ENCODE measurements at regions not wholly inside any gene's neighbourhood (a gene's known extent, or its start where the extent isn't known, plus 50 kb on each side); places are given as distances from the start of the nearest gene placed in this dataset.

- TF ChIP-seq, protein P1, sequence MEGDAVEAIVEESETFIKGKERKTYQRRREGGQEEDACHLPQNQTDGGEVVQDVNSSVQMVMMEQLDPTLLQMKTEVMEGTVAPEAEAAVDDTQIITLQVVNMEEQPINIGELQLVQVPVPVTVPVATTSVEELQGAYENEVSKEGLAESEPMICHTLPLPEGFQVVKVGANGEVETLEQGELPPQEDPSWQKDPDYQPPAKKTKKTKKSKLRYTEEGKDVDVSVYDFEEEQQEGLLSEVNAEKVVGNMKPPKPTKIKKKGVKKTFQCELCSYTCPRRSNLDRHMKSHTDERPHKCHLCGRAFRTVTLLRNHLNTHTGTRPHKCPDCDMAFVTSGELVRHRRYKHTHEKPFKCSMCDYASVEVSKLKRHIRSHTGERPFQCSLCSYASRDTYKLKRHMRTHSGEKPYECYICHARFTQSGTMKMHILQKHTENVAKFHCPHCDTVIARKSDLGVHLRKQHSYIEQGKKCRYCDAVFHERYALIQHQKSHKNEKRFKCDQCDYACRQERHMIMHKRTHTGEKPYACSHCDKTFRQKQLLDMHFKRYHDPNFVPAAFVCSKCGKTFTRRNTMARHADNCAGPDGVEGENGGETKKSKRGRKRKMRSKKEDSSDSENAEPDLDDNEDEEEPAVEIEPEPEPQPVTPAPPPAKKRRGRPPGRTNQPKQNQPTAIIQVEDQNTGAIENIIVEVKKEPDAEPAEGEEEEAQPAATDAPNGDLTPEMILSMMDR (IDR thresholded peaks at IDR 0.05) = no peak
- no peak for TF ChIP-seq POLR2A (IDR thresholded peaks at IDR 0.05)
Observed at GRCh38 chr14:34172550-34173368, 221.9 kb upstream of the EGLN3 start.

Data from right lobe of liver (tissue), 4 donors.